Retinal pigment epithelial cell (primary cell): ENCODE measurements at regions not wholly inside any gene's neighbourhood (a gene's known extent, or its start where the extent isn't known, plus 50 kb on each side); places are given as distances from the start of the nearest gene placed in this dataset.

Source experiments
- DNase-seq: peaks from one replicate; pipeline ENCODE4 v3.0.0-alpha.2; 2010; ENCODE audit warnings: low read depth
- H3K4me3 ChIP-seq: 2 replicates; pipeline ENCODE4 v1.5.1; 2011; ENCODE audit warnings: mild to moderate bottlenecking, low read length, control low read depth, moderate library complexity
- TF ChIP-seq, protein P1 (sequence below): conservative IDR thresholded peaks from 2 replicates; pipeline ENCODE4 v1.5.1; 2011; ENCODE audit warnings: low read depth, low read length, control low read depth, inconsistent platforms

DNA sequence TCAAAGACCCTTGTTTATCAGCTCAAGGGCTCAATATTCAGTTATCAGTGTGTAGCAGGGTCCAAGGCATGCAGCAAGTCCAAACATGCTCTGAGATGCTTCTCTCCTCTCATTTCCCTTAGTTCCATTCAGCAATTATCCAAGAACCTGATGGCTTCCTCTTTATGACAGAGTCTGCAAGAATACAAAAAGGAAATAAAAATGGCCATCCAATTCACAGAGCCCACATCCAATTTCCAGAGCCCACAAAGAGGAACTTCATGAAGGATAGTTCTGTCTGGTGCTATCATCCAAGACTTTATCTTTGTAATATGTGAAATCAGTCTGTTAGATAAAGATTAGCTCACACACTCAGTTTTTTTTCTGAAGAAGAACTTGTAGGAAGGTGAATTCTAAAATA lies 217.2 kb downstream of the LACC1 start:
- DNase-seq, result no peak
- TF ChIP-seq, protein P1, sequence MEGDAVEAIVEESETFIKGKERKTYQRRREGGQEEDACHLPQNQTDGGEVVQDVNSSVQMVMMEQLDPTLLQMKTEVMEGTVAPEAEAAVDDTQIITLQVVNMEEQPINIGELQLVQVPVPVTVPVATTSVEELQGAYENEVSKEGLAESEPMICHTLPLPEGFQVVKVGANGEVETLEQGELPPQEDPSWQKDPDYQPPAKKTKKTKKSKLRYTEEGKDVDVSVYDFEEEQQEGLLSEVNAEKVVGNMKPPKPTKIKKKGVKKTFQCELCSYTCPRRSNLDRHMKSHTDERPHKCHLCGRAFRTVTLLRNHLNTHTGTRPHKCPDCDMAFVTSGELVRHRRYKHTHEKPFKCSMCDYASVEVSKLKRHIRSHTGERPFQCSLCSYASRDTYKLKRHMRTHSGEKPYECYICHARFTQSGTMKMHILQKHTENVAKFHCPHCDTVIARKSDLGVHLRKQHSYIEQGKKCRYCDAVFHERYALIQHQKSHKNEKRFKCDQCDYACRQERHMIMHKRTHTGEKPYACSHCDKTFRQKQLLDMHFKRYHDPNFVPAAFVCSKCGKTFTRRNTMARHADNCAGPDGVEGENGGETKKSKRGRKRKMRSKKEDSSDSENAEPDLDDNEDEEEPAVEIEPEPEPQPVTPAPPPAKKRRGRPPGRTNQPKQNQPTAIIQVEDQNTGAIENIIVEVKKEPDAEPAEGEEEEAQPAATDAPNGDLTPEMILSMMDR, result no peak
- H3K4me3 ChIP-seq, result no peak overlapping the region

DNA sequence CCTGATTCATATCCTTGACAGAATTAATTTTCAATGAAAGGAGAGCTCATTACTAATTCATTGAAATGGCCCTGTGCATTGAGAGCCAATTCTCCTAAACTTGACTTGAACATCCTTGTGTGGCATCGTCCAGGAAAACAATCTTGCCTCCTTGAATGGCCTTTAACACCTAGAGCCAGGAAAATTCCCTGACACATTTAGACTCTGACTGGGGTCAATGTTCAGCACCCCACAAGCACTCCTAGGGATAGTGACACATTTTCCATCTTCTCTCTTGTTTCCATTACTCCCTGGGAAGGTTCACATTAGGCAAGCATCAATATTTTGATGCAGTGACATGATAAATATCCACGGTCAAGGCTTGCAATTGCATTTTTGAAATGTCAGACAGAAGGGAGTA lies 218.9 kb downstream of the LACC1 start:
- H3K4me3 ChIP-seq, result no peak overlapping the region
- DNase-seq, result no peak
- TF ChIP-seq, protein P1, result no peak

DNA sequence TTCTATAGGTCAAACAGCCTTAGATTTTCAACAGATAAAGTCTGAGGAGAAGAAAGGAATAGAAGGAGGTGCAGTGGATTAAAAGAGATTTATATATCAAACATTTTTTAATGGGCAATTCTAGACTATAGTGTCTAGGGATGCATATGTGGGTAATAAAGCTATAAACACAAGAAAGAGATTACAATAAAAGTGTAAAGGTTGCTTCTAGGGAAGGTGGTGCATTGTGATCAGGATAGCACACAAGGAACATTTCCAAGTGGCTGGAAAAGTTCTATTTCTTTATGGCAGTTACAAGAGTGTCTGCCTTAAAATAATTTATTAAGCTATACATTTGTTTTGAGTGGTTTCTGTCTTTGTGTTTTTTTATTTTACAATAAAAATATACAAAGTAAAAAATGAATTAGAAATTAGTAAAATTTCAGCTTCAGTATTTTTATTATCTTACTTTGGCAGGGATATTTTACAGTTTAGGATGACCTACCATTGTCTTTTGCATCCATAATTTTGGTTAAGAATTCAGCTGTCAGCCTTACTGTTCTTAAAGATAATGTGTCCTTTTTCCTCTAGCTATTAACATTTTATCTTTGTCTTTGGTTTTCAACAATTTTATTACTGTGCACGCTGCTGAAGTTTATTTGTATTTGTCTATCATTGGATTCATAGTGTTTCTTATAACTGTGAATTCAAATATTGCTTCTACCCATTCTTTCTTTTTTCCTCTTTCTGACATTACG lies 221.8 kb downstream of the LACC1 start:
- TF ChIP-seq, protein P1, result no peak
- H3K4me3 ChIP-seq, result no peak overlapping the region
- no peak for DNase-seq

DNA sequence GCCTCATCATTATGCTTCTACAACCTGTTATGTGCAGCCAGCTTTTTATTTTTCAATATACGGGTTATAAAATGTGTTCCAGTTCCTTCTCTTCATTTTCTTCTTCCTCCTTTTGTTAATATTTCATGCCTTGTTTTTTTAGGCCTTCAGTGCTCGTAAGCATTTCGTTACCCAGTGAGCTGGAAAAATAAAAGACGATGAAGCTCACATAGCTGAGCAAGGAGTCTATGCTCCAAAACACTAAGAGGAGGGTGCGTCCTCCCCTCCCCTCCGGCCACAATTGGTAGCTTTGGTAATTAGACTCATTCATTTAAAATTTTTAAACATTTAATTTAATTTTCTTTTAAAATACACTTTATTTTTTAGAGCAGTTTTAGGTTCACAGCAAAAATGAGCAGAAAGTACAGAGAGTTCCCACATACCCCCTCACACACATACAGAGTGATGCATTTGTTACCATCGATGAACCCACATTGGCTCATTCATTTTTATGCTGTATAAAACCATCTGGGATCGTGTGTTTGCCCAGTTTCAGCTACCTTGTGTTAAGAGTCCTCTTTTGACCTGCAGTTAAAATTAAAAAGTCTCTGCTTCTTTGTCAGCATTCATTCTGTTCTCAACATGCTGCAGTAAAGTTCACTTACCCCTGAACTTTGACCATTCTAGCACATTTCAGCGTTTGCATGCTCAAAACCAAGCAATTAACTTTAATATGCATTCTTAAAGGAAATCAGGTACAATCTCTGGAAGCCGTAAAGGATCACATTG lies 223.9 kb downstream of the LACC1 start:
- TF ChIP-seq, protein P1, result no peak
- no peak overlapping the region for H3K4me3 ChIP-seq
- DNase-seq, result no peak

DNA sequence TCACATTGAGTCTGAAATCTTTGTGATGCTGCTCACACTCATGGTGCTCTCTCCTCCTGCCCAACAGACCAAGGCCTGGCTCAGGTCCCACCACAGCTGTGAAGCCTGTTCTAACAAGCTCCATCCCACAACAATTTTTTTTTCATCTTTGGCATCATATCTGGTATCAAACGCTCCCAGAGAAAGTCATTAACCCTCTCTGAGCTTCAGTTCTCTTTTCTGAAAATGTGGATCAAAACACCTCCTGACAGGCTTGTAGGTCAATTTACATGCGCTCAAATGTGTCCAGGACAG lies 224.4 kb downstream of the LACC1 start:
- TF ChIP-seq, protein P1, result no peak
- no peak for DNase-seq

DNA sequence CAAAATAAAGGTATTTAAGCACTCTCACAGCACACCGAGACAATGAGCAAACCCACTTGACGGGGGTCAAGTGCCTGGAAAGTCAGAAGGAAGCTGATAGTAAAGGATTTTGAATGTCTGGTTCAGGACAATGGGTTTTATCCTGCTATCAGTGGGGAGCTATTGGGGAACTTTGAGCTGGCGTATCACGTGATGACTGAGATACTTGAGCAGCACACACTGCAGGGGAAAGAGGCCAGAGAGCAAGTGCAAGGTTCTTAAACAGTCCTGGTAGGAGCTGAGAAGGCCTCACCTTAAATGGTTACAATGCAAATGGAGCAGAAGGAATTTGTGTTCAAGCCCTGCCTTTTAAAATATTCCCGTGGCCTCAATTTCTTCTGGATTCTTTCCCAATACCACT lies 225.3 kb downstream of the LACC1 start:
- TF ChIP-seq, protein P1, result no peak
- no peak overlapping the region for H3K4me3 ChIP-seq
- no peak for DNase-seq

More for the DNA sequence above, 224.4 kb downstream of the LACC1 start:
- H3K4me3 ChIP-seq, result no peak overlapping the region
